ENCODE measurements at regions not wholly inside any gene's neighbourhood (a gene's known extent, or its start where the extent isn't known, plus 50 kb on each side); places are given as distances from the start of the nearest gene placed in this dataset.
"Not testable (repeated sequence)": the region's sequence is repeated elsewhere in the genome, so short reads cannot be mapped to it uniquely, and the experiment has no call there.

DNA sequence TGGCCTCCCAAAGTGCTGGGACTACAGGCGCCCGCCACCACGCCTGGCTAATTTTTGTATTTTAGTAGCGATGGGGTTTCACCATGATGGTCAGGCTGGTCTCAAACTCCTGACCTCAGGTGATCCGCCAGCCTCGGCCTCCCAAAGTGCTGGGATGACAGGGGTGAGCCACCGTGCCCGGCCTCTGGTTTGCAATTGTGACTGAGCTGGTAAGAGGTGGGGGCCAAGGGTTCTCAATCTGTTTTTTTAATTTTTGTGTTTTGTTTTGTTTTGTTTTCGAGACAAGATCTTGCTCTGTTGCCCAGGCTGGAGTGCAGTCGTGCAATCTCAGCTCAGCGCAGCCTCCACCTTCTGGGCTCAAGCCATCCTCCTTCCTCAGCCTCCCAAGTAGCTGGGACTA is 196.2 kb downstream of the CRLF2 start:
- not testable (repeated sequence) for TF ChIP-seq POLR2A (IDR thresholded peaks at IDR 0.05; ENCODE audit: low read depth, low read length)
- TF ChIP-seq, protein P1, sequence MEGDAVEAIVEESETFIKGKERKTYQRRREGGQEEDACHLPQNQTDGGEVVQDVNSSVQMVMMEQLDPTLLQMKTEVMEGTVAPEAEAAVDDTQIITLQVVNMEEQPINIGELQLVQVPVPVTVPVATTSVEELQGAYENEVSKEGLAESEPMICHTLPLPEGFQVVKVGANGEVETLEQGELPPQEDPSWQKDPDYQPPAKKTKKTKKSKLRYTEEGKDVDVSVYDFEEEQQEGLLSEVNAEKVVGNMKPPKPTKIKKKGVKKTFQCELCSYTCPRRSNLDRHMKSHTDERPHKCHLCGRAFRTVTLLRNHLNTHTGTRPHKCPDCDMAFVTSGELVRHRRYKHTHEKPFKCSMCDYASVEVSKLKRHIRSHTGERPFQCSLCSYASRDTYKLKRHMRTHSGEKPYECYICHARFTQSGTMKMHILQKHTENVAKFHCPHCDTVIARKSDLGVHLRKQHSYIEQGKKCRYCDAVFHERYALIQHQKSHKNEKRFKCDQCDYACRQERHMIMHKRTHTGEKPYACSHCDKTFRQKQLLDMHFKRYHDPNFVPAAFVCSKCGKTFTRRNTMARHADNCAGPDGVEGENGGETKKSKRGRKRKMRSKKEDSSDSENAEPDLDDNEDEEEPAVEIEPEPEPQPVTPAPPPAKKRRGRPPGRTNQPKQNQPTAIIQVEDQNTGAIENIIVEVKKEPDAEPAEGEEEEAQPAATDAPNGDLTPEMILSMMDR (conservative IDR thresholded peaks at IDR 0.05; ENCODE audit: low read depth, low read length) = not testable (repeated sequence)
